RWPE2 (cell line): ENCODE measurements at regions not wholly inside any gene's neighbourhood (a gene's known extent, or its start where the extent isn't known, plus 50 kb on each side); places are given as distances from the start of the nearest gene placed in this dataset.
A peak's percentile ranks its signal among the peaks of the same experiment; 100 is the strongest.
"Not testable (repeated sequence)": the region's sequence is repeated elsewhere in the genome, so short reads cannot be mapped to it uniquely, and the experiment has no call there.

Experiments used
- ATAC-seq: fragments of 200-7000 bp; cut with Tn5 transposase; 3 replicates; pipeline ENCODE4 v1.9.1; 2021; ENCODE audit warnings: low read depth
- DNase-seq: peaks from one replicate; pipeline ENCODE4 v3.0.0-alpha.2; 2020; ENCODE audit warnings: low spot score
- H3K27ac ChIP-seq: fragments of 450-650 bp; 2 replicates; pipeline ENCODE4 v1.5.1; 2017; ENCODE audit warnings: mild to moderate bottlenecking; ENCODE audit not compliant: poor library complexity, severe bottlenecking
- H3K27me3 ChIP-seq: fragments of 250-450 bp; sonication (Bioruptor Pico); 2 replicates; pipeline ENCODE4 v1.5.1; 2021; ENCODE audit warnings: mild to moderate bottlenecking, moderate library complexity; ENCODE audit not compliant: insufficient read depth, poor library complexity, severe bottlenecking
- H3K36me3 ChIP-seq: fragments of 250-450 bp; sonication (Bioruptor Pico); 2 replicates; pipeline ENCODE4 v1.5.1; 2020; ENCODE audit warnings: low read depth, mild to moderate bottlenecking, moderate library complexity
- H3K4me1 ChIP-seq: fragments of 250-450 bp; sonication (Bioruptor Pico); 2 replicates; pipeline ENCODE4 v1.5.1; 2021; ENCODE audit warnings: mild to moderate bottlenecking, moderate library complexity; ENCODE audit not compliant: insufficient read depth, poor library complexity, severe bottlenecking
- H3K4me3 ChIP-seq: fragments of 250-450 bp; sonication (Bioruptor Pico); 2 replicates; pipeline ENCODE4 v1.5.1; 2021; ENCODE audit warnings: mild to moderate bottlenecking, moderate library complexity; ENCODE audit not compliant: severe bottlenecking
- H3K9me3 ChIP-seq: fragments of 250-450 bp; sonication (Bioruptor Pico); 2 replicates; pipeline ENCODE4 v1.5.1; 2021; ENCODE audit warnings: mild to moderate bottlenecking, moderate library complexity; ENCODE audit not compliant: severe bottlenecking
- TF ChIP-seq, protein P1 (sequence below): fragments of 450-650 bp; IDR thresholded peaks from one replicate; pipeline ENCODE4 v1.5.1; 2017; ENCODE audit warnings: mild to moderate bottlenecking, moderate library complexity; ENCODE audit not compliant: poor library complexity, severe bottlenecking

DNA sequence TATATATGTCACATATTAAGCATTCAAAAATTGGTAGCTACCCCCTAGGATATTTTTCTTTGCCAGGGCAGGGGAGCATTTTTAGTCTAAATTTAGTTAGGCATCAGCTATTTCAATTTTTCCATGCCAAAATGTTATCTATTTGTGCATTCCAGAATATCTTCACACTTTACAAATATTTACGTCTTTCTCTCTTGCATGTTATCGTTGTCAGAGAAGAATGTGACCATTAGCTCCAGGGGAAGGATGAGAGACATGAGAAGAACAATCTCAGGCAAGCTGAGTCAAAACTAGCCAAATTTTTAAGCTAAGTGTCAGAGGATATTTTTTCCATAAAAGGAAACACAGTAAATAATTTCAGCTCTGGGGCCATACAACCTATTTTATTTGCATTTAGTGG, 885.0 kb upstream of the EPHA5 start:
- peak; percentile 91 for ATAC-seq
- DNase-seq: no peak
- TF ChIP-seq, protein P1, sequence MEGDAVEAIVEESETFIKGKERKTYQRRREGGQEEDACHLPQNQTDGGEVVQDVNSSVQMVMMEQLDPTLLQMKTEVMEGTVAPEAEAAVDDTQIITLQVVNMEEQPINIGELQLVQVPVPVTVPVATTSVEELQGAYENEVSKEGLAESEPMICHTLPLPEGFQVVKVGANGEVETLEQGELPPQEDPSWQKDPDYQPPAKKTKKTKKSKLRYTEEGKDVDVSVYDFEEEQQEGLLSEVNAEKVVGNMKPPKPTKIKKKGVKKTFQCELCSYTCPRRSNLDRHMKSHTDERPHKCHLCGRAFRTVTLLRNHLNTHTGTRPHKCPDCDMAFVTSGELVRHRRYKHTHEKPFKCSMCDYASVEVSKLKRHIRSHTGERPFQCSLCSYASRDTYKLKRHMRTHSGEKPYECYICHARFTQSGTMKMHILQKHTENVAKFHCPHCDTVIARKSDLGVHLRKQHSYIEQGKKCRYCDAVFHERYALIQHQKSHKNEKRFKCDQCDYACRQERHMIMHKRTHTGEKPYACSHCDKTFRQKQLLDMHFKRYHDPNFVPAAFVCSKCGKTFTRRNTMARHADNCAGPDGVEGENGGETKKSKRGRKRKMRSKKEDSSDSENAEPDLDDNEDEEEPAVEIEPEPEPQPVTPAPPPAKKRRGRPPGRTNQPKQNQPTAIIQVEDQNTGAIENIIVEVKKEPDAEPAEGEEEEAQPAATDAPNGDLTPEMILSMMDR: no peak
- Histone ChIP-seq H3K4me3 (no peak overlapping the region), H3K4me1 (peaks cover 22% of the 10 kb centered on the region), H3K27ac (peak overlapping the region; percentile 79), H3K27me3 (no peaks in the 10 kb centered on the region), H3K9me3 (no peaks in the 10 kb centered on the region), H3K36me3 (no peaks in the 10 kb centered on the region)

DNA sequence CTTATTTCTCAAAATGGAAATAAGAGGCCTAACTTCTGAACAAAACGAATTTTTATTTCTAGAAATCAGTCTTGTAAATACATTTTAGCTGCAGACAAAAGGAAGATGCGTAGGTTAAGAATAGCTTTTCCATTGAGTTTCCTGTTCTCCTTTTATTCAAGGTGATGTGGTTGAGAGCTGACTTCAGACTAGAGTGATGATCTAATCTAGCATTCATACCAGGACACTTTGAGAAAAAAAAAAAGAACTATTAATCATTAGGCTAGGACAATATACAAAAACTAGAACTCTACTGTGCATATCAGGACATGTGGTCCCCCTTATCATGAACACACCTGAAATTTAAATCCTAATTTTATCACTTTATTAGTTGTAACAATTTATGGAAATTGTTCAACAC, 884.5 kb upstream of the EPHA5 start:
- H3K27ac ChIP-seq: peak overlapping the region; percentile 79
- no peaks in the 10 kb centered on the region for H3K36me3 ChIP-seq
- DNase-seq (no peak), ATAC-seq (peak; percentile 74)
- peaks cover 22% of the 10 kb centered on the region for H3K4me1 ChIP-seq
- no peak overlapping the region for H3K4me3 ChIP-seq
- TF ChIP-seq, protein P1: no peak
- H3K27me3 ChIP-seq: no peaks in the 10 kb centered on the region
- H3K9me3 ChIP-seq: no peaks in the 10 kb centered on the region

DNA sequence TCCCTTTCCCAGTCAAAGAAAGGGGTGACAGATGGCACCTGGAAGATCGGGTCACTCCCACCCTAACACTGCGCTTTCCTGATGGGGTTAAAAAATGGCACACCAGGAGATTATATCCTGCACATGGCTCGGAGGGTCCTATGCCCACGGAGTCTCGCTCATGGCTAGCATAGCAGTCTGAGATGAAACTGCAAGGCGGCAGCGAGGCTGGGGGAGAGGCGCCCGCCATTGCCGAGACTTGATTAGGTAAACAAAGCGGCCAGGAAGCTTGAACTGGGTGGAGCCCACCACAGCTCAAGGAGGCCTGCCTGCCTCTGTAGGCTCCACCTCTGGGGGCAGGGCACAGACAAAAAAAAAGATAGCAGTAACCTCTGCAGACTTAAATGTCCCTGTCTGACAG, 875.0 kb upstream of the EPHA5 start:
- DNase-seq, H3K4me3 ChIP-seq, H3K9me3 ChIP-seq, ATAC-seq, H3K27ac ChIP-seq, H3K27me3 ChIP-seq, H3K36me3 ChIP-seq, H3K4me1 ChIP-seq: not testable (repeated sequence)

DNA sequence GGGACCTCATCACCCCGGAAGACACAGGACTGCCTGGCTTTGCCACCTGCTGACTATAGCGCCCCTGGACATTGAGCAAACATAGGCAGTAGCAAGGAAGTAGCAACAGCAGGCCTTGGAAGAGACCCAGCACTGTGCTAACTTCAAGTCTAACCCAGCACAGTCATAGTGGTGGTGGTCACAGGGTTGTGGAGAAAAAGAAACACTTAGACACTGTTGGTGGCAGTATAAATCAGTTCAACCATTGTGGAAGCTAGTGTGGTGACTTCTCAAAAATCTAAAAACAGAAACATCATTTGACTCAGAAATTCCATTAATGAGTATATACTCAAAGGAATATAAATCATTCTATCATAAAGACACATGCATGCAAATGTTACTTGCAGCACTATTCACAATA, 874.0 kb upstream of the EPHA5 start:
- peaks cover 4% of the 10 kb centered on the region for H3K4me1 ChIP-seq
- no peak for DNase-seq
- no peaks in the 10 kb centered on the region for H3K9me3 ChIP-seq
- TF ChIP-seq, protein P1: no peak
- H3K27me3 ChIP-seq: no peaks in the 10 kb centered on the region
- no peaks in the 10 kb centered on the region for H3K36me3 ChIP-seq
- no peak overlapping the region for H3K4me3 ChIP-seq
- H3K27ac ChIP-seq: no peak overlapping the region
- ATAC-seq: no peak

DNA sequence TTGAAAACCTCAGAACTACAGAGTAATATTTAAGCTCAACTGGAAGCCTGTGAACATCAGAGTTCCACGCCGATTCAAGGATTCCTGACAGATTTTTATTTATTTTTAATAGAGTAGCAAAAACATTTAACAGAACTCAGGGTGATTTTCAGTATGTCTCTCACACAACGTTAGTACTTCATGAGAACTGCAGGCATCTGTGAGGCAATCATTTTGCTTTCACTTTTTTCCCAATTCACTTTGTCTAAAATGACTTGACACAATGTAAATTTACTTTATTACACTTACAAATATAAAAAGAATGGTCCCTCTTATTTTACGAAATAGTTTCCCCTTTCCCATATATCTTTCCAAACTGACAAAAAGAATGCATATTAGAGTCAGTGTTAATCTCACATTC, 869.5 kb upstream of the EPHA5 start:
- Histone ChIP-seq H3K27ac (no peak overlapping the region), H3K4me1 (peaks cover 8% of the 10 kb centered on the region), H3K4me3 (no peak overlapping the region), H3K27me3 (no peaks in the 10 kb centered on the region), H3K36me3 (no peaks in the 10 kb centered on the region), H3K9me3 (no peaks in the 10 kb centered on the region)
- ATAC-seq (no peak), DNase-seq (no peak)
- TF ChIP-seq, protein P1: no peak
